Bronchial epithelial cell (primary cell): ENCODE measurements at regions not wholly inside any gene's neighbourhood (a gene's known extent, or its start where the extent isn't known, plus 50 kb on each side); places are given as distances from the start of the nearest gene placed in this dataset.

ENCODE experiments used
- DNase-seq: peaks from one replicate; pipeline ENCODE4 v3.0.0-alpha.2; 2010; ENCODE audit warnings: low read depth
- FAIRE-seq: peaks from 2 replicates; lab custom pipeline; 2011; peaks lifted over from hg19 to GRCh38; lab: Jason Lieb, UNC
- H3K27me3 ChIP-seq: 2 replicates; pipeline ENCODE4 v1.5.1; 2011; ENCODE audit warnings: low read length; ENCODE audit not compliant: control insufficient read depth, insufficient read depth
- H3K36me3 ChIP-seq: 2 replicates; pipeline ENCODE4 v1.5.1; 2011; ENCODE audit warnings: low read length; ENCODE audit not compliant: control insufficient read depth, insufficient read depth
- H3K4me3 ChIP-seq: 2 replicates; pipeline ENCODE4 v1.5.1; 2011; ENCODE audit warnings: mild to moderate bottlenecking, low read depth, low read length, control low read depth
- CTCF ChIP-seq: IDR thresholded peaks from 2 replicates; pipeline ENCODE4 v1.5.1; 2011; ENCODE audit warnings: mild to moderate bottlenecking, moderate library complexity, low read length, control low read depth, inconsistent platforms; ENCODE audit not compliant: insufficient read depth, severe bottlenecking

GRCh38 chr13:32923725-32924124, 92.5 kb upstream of the KL start:
- no peak for TF ChIP-seq CTCF
- Histone ChIP-seq H3K4me3 (no peak overlapping the region), H3K27me3 (no peaks in the 10 kb centered on the region), H3K36me3 (no peaks in the 10 kb centered on the region)
- FAIRE-seq (no peak), DNase-seq (no peak)

- no peak for TF ChIP-seq CTCF
- FAIRE-seq (no peak), DNase-seq (no peak)
- H3K4me3 ChIP-seq: no peak overlapping the region
- no peaks in the 10 kb centered on the region for H3K27me3 ChIP-seq
- H3K36me3 ChIP-seq: no peaks in the 10 kb centered on the region
Measured at GRCh38 chr13:32924886-32925285, 91.3 kb upstream of the KL start.

- H3K36me3 ChIP-seq: no peaks in the 10 kb centered on the region
- H3K27me3 ChIP-seq: no peaks in the 10 kb centered on the region
- DNase-seq (no peak), FAIRE-seq (no peak)
- H3K4me3 ChIP-seq: no peak overlapping the region
- TF ChIP-seq CTCF: no peak
Measured at GRCh38 chr13:32925506-32925905, 90.7 kb upstream of the KL start.

GRCh38 chr13:32932376-32932775, 83.8 kb upstream of the KL start:
- DNase-seq: no peak
- no peak for FAIRE-seq
- no peak overlapping the region for H3K4me3 ChIP-seq
- TF ChIP-seq CTCF: no peak
- no peaks in the 10 kb centered on the region for H3K36me3 ChIP-seq
- peaks cover 2% of the 10 kb centered on the region for H3K27me3 ChIP-seq

- H3K4me3 ChIP-seq: no peak overlapping the region
- FAIRE-seq: no peak
- no peak for TF ChIP-seq CTCF
- DNase-seq: no peak
- H3K27me3 ChIP-seq: peaks cover 2% of the 10 kb centered on the region
- H3K36me3 ChIP-seq: no peaks in the 10 kb centered on the region
Measured at GRCh38 chr13:32936716-32937115, 79.5 kb upstream of the KL start.

- FAIRE-seq (no peak), DNase-seq (no peak)
- Histone ChIP-seq H3K27me3 (peaks cover 2% of the 10 kb centered on the region), H3K36me3 (no peaks in the 10 kb centered on the region), H3K4me3 (no peak overlapping the region)
- TF ChIP-seq CTCF: no peak
Measured at GRCh38 chr13:32938314-32938713, 77.9 kb upstream of the KL start.
